LNCAP (cell line): ENCODE measurements at regions not wholly inside any gene's neighbourhood (a gene's known extent, or its start where the extent isn't known, plus 50 kb on each side); places are given as distances from the start of the nearest gene placed in this dataset.

Experiments used
- TF ChIP-seq, protein P1 (sequence below): fragments of 450-650 bp; IDR thresholded peaks from 2 replicates; pipeline ENCODE4 v1.5.1; 2017; ENCODE audit warnings: mild to moderate bottlenecking

DNA sequence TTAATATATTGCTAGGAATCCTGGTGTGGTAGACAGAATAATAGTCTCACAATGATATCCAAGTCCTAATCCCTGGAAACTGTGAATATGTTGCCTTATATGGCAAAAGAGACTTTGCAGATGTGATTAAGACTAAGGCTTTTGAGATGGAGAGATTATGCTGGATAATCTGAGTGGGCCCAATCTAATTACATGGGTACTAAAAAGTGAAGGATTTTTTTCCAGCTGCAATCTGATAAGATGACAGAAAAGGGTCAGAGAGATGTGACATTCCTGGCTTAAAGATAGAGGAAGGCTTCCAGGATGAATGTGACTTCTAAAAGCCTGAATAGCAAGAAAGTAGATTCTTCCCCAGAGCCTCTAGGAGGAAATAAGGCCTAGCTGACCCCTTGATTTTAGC lies 80.7 kb upstream of the MPDZ start:
- TF ChIP-seq, protein P1, sequence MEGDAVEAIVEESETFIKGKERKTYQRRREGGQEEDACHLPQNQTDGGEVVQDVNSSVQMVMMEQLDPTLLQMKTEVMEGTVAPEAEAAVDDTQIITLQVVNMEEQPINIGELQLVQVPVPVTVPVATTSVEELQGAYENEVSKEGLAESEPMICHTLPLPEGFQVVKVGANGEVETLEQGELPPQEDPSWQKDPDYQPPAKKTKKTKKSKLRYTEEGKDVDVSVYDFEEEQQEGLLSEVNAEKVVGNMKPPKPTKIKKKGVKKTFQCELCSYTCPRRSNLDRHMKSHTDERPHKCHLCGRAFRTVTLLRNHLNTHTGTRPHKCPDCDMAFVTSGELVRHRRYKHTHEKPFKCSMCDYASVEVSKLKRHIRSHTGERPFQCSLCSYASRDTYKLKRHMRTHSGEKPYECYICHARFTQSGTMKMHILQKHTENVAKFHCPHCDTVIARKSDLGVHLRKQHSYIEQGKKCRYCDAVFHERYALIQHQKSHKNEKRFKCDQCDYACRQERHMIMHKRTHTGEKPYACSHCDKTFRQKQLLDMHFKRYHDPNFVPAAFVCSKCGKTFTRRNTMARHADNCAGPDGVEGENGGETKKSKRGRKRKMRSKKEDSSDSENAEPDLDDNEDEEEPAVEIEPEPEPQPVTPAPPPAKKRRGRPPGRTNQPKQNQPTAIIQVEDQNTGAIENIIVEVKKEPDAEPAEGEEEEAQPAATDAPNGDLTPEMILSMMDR = no peak

DNA sequence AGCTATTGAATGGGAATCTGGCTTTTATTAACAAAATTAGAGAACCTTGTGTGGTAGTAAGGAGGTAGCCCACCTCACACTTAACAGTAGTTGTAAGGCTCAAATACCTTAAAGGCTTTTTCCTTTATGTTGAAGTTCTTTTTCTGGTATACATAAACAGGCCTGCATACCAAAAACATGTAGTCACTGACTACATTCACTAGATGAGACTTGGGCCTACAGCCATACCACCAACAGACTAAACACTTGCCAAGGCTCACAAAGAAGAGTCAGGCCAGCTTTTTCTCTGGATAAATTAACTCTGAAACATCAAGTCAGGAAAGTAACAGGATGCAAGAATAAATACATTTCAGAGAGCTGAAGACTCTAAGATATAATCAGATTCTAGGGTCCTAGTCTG lies 78.6 kb upstream of the MPDZ start:
- TF ChIP-seq, protein P1 = no peak

DNA sequence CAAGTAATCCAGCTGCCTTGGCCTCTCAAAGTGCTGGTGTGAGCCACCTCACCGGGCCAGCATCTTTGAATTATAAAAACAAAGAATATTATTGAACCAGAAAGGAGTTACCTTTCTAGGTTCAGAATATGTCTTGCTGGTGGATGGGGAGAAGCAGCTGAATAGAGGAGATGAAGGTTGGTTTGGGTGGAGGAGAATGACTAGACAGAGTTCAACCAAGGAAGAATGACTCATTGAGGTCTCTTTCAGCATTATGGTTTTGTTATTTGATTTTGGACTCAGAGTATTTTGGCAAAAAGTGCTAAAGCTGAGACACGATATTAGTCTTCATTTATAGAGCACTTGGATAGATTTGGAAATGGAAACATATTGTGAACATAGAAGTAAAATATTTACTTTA lies 75.2 kb upstream of the MPDZ start:
- TF ChIP-seq, protein P1 = no peak

DNA sequence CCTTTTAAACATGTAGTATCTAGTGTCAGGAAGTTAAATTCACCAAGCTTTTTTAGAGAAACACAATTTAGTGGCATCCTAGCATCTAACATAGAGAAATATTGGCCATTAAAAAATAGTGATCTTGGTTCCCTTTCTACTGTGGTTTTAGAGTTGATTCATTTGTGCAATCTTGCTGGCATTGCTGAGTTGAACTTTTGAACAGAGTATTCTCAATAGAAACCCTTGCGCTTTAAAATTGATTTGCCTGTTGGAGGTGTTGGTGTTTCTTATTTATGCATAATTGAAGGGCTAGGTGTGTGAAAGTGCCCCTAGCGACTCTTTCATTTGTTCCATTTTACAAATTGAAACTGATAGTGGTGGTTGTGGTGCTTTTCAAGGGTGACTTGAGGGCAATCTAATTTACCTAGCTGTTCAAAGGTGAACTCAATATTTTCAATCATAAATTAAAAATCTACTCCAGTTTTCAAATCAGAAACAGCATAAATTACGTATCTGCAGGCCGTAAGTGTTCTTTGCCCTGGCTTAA lies 73.0 kb upstream of the MPDZ start:
- TF ChIP-seq, protein P1 = no peak

DNA sequence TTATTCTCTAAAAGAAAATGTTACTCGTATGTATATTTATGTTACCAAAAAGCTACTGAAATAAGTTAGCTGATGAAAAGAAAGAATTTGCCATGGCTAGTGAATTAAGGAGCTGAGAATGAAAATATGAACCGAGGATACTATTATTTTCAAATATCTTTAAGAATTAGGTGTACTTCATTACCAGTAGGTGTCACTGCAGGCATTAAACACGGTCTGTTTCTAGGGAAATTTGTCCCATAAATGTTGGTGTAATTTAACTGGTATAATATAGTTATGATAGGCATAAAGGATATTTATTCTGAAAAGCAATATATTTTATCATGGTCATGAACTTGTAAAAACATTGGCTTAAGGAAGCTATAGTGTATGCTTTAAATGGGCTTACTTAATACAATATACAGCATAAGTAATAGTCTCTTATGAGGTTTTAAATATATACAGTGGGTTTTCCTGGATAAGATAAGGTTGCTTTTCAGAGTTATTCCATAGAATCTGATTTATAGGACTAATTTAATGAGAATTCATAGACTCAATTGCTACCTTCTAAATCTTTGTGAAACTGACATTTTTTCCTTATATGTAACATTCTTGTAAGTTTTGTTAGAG lies 72.4 kb upstream of the MPDZ start:
- TF ChIP-seq, protein P1 = peak; percentile 73

DNA sequence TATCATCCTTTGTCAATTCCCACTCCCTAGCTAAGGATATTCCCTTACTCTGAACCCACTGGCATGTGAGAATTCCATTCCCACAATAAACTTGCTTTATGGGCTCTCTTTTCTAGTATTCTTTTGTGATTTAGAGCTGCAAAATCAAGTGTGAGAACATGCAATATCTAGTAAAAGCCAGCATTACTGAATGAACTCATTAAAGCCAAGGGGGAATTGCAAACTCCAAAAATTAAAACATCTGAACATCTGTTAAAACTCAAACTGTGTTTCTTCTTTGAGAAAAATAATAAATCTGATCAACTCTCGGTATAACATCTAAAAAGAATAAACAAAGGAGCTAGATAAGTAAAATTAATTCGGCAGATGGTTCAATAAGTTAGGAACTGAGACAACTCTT lies 53.1 kb upstream of the MPDZ start:
- TF ChIP-seq, protein P1 = no peak

DNA sequence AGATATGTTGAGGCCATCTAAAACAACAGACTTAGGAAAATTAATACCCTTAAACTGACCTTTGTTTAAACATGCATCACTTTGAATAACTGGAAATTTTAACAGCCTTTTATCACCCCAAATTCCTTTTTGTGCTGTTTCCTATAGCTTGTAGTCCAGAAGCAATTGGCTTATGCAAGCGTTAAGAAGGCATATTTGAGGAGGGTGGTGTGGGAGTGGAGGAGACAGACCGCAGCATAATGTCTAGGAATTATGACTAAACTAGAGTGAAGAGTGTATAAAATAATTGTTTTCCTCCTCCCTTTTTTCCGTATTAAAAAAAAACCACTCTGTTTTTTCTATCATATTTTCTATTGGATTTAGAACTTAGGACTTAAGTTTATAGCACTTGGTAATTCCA lies 51.8 kb upstream of the MPDZ start:
- TF ChIP-seq, protein P1 = no peak
